H9 (cell line): ENCODE measurements at regions not wholly inside any gene's neighbourhood (a gene's known extent, or its start where the extent isn't known, plus 50 kb on each side); places are given as distances from the start of the nearest gene placed in this dataset.

ENCODE experiments used
- DNase-seq: peaks from one replicate; pipeline ENCODE4 v3.0.0-alpha.2; 2017
- H2AFZ ChIP-seq: one replicate; pipeline ENCODE4 v1.6.1; 2013; ENCODE audit warnings: mild to moderate bottlenecking, low read length, control low read depth, moderate library complexity
- H2AK5ac ChIP-seq: 2 replicates; pipeline ENCODE4 v1.6.1; 2013; ENCODE audit warnings: low read length, control low read depth, mixed read lengths; ENCODE audit not compliant: insufficient read length
- H2BK120ac ChIP-seq: one replicate; pipeline ENCODE4 v1.6.1; 2013; ENCODE audit warnings: low read depth, mild to moderate bottlenecking, low read length, control low read depth, inconsistent platforms; ENCODE audit not compliant: poor library complexity, severe bottlenecking
- H2BK12ac ChIP-seq: 2 replicates; pipeline ENCODE4 v1.6.1; 2013; ENCODE audit warnings: low read length, control low read depth, mixed read lengths, low read depth; ENCODE audit not compliant: insufficient read length
- H2BK15ac ChIP-seq: 2 replicates; pipeline ENCODE4 v1.6.1; 2013; ENCODE audit warnings: low read depth, low read length, control low read depth
- H2BK20ac ChIP-seq: one replicate; pipeline ENCODE4 v1.6.1; 2013; ENCODE audit warnings: low read depth, mild to moderate bottlenecking, low read length, control low read depth, inconsistent platforms; ENCODE audit not compliant: poor library complexity, severe bottlenecking
- H2BK5ac ChIP-seq: 2 replicates; pipeline ENCODE4 v1.6.1; 2013; ENCODE audit warnings: low read length, control low read depth, mixed read lengths; ENCODE audit not compliant: insufficient read length
- H3K14ac ChIP-seq: 2 replicates; pipeline ENCODE4 v1.6.1; 2013; ENCODE audit warnings: low read length, control low read depth; ENCODE audit not compliant: insufficient read depth
- H3K18ac ChIP-seq: 2 replicates; pipeline ENCODE4 v1.6.1; 2013; ENCODE audit warnings: low read depth, mild to moderate bottlenecking, mixed read lengths, low read length, control low read depth; ENCODE audit not compliant: insufficient read length
- H3K23ac ChIP-seq: 2 replicates; pipeline ENCODE4 v1.6.1; 2013; ENCODE audit warnings: low read length, control low read depth, mixed read lengths, low read depth; ENCODE audit not compliant: insufficient read length
- H3K23me2 ChIP-seq: 2 replicates; pipeline ENCODE4 v1.6.1; 2013; ENCODE audit warnings: low read depth, mild to moderate bottlenecking, mixed read lengths, low read length, control low read depth; ENCODE audit not compliant: insufficient read length, poor library complexity, severe bottlenecking
- H3K27ac ChIP-seq: 2 replicates; pipeline ENCODE4 v1.5.1; 2013; ENCODE audit warnings: low read length, control low read depth, mixed read lengths, low read depth; ENCODE audit not compliant: insufficient read length
- H3K27me3 ChIP-seq: 2 replicates; pipeline ENCODE4 v1.6.1; 2013; ENCODE audit warnings: low read length, control low read depth, inconsistent platforms; ENCODE audit not compliant: insufficient read depth
- H3K4ac ChIP-seq: 2 replicates; pipeline ENCODE4 v1.6.1; 2013; ENCODE audit warnings: low read depth, mild to moderate bottlenecking, control low read depth, inconsistent platforms, low read length, moderate library complexity
- H3K4me1 ChIP-seq: 2 replicates; pipeline ENCODE4 v1.6.1; 2013; ENCODE audit warnings: low read length, control low read depth, inconsistent platforms; ENCODE audit not compliant: insufficient read depth
- H3K4me2 ChIP-seq: 2 replicates; pipeline ENCODE4 v1.6.1; 2013; ENCODE audit warnings: low read length, control low read depth, mixed read lengths; ENCODE audit not compliant: insufficient read length, insufficient read depth
- H3K56ac ChIP-seq: 2 replicates; pipeline ENCODE4 v1.6.1; 2013; ENCODE audit warnings: low read depth, mild to moderate bottlenecking, mixed read lengths, low read length, control low read depth; ENCODE audit not compliant: insufficient read length
- H3K79me1 ChIP-seq: 2 replicates; pipeline ENCODE4 v1.6.1; 2013; ENCODE audit warnings: low read depth, mild to moderate bottlenecking, moderate library complexity, low read length, control low read depth, inconsistent platforms; ENCODE audit not compliant: insufficient read depth, poor library complexity, severe bottlenecking
- H3K79me2 ChIP-seq: 2 replicates; pipeline ENCODE4 v1.6.1; 2013; ENCODE audit warnings: low read length, control low read depth, inconsistent platforms; ENCODE audit not compliant: insufficient read depth
- H3K9ac ChIP-seq: 2 replicates; pipeline ENCODE4 v1.6.1; 2013; ENCODE audit warnings: low read length, control low read depth, mixed read lengths; ENCODE audit not compliant: insufficient read length; ENCODE audit errors: extremely low read depth
- H3K9me3 ChIP-seq: one replicate; pipeline ENCODE4 v1.6.1; 2013; ENCODE audit warnings: low read depth, low read length, inconsistent platforms; ENCODE audit not compliant: control insufficient read depth
- H3T11ph ChIP-seq: one replicate; pipeline ENCODE4 v1.6.1; 2013; ENCODE audit warnings: mild to moderate bottlenecking, low read length, control low read depth, inconsistent platforms
- H4K20me1 ChIP-seq: one replicate; pipeline ENCODE4 v1.6.1; 2013; ENCODE audit not compliant: control insufficient read depth, insufficient read length, insufficient read depth
- H4K5ac ChIP-seq: 2 replicates; pipeline ENCODE4 v1.6.1; 2013; ENCODE audit warnings: low read depth, mild to moderate bottlenecking, mixed read lengths, low read length, control low read depth; ENCODE audit not compliant: insufficient read length
- H4K8ac ChIP-seq: replicated peaks from 2 replicates; pipeline ENCODE4 v1.6.1; 2013; ENCODE audit warnings: low read length, control low read depth, mixed read lengths, low read depth; ENCODE audit not compliant: insufficient read length
- H4K91ac ChIP-seq: 2 replicates; pipeline ENCODE4 v1.6.1; 2013; ENCODE audit warnings: low read depth, mild to moderate bottlenecking, moderate library complexity, mixed read lengths, low read length, control low read depth; ENCODE audit not compliant: insufficient read length
- H3K27ac Mint-ChIP-seq, 3 experiments: 2 replicates in 2 of 3; 3 replicates in 1 of 3; pipeline ENCODE4 v1.8.0; 2020 to 2021; ENCODE audit warnings: mixed read lengths in 3 of 3, mild to moderate bottlenecking in 1 of 3, moderate library complexity in 1 of 3
- H3K27me3 Mint-ChIP-seq: 2 replicates; pipeline ENCODE4 v1.8.0; 2021; ENCODE audit warnings: low read depth, mild to moderate bottlenecking, moderate library complexity, mixed read lengths
- H3K36me3 Mint-ChIP-seq, 3 experiments: 2 replicates in 2 of 3; 3 replicates in 1 of 3; pipeline ENCODE4 v1.8.0; 2020 to 2021; ENCODE audit warnings: low read depth in 3 of 3, mixed read lengths in 3 of 3; ENCODE audit not compliant: insufficient read depth in 1 of 3
- H3K4me1 Mint-ChIP-seq, 2 experiments: 2 replicates each; pipeline ENCODE4 v1.8.0; 2020; ENCODE audit warnings: mixed read lengths in 2 of 2
- H3K4me3 Mint-ChIP-seq, 2 experiments: 2 replicates in 1 of 2; 3 replicates in 1 of 2; pipeline ENCODE4 v1.8.0; 2020 to 2021; ENCODE audit warnings: mild to moderate bottlenecking in 2 of 2, mixed read lengths in 2 of 2, moderate library complexity in 1 of 2
- H3K9me3 Mint-ChIP-seq, 2 experiments: 2 replicates in 1 of 2; 3 replicates in 1 of 2; pipeline ENCODE4 v1.8.0; 2020; ENCODE audit warnings: mild to moderate bottlenecking in 2 of 2, mixed read lengths in 2 of 2, moderate library complexity in 1 of 2
- WGBS: extraction: QIAGEN DNeasy Blood & Tissue Kit; methylation state at CpG from one replicate; pipeline ENCODE4 v1.1.7; 2013; ENCODE audit warnings: missing lambda C conversion rate, low lambda C conversion rate, mixed read lengths; ENCODE audit not compliant: insufficient read length; ENCODE audit errors: extremely low coverage; 5-methylcytosine and 5-hydroxymethylcytosine counted together
- TF ChIP-seq, protein P1 (sequence below): fragments of 200-600 bp; sonication (generic); conservative IDR thresholded peaks from 3 replicates; pipeline ENCODE4 v1.8.0; 2021; ENCODE audit warnings: antibody characterized with exemption, mild to moderate bottlenecking

- Histone ChIP-seq H2AFZ (no peak overlapping the region), H3K9ac (no peak overlapping the region), H3K14ac (no peak overlapping the region), H4K5ac (no peak overlapping the region), H4K8ac (no peak overlapping the region), H4K91ac (no peak overlapping the region), H3K4ac (no peak overlapping the region), H3K27me3 (no peaks in the 10 kb centered on the region), H4K20me1 (no peaks in the 10 kb centered on the region), H2BK12ac (no peak overlapping the region), H3K56ac (no peak overlapping the region), H3K79me2 (no peaks in the 10 kb centered on the region), H3K9me3 (no peaks in the 10 kb centered on the region), H3K79me1 (no peaks in the 10 kb centered on the region), H3K23me2 (no peaks in the 10 kb centered on the region), H2BK20ac (no peak overlapping the region), H3K4me1 (no peaks in the 10 kb centered on the region), H3K27ac (no peak overlapping the region), H3K18ac (no peak overlapping the region), H2BK120ac (no peak overlapping the region), H2BK5ac (no peak overlapping the region), H2AK5ac (no peak overlapping the region), H2BK15ac (no peak overlapping the region), H3T11ph (no peak overlapping the region), H3K4me2 (no peak overlapping the region), H3K23ac (no peak overlapping the region)
- H3K4me3 Mint-ChIP-seq = no peak overlapping the region
- TF ChIP-seq, protein P1, sequence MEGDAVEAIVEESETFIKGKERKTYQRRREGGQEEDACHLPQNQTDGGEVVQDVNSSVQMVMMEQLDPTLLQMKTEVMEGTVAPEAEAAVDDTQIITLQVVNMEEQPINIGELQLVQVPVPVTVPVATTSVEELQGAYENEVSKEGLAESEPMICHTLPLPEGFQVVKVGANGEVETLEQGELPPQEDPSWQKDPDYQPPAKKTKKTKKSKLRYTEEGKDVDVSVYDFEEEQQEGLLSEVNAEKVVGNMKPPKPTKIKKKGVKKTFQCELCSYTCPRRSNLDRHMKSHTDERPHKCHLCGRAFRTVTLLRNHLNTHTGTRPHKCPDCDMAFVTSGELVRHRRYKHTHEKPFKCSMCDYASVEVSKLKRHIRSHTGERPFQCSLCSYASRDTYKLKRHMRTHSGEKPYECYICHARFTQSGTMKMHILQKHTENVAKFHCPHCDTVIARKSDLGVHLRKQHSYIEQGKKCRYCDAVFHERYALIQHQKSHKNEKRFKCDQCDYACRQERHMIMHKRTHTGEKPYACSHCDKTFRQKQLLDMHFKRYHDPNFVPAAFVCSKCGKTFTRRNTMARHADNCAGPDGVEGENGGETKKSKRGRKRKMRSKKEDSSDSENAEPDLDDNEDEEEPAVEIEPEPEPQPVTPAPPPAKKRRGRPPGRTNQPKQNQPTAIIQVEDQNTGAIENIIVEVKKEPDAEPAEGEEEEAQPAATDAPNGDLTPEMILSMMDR = no peak
- H3K27ac Mint-ChIP-seq = no peak overlapping the region
- H3K9me3 Mint-ChIP-seq = peaks cover 0 to 3% of the 10 kb centered on the region in 2 experiments; a peak in 1 of 5 replicates
- H3K27me3 Mint-ChIP-seq = peaks cover 2% of the 10 kb centered on the region
- no peaks in the 10 kb centered on the region for H3K36me3 Mint-ChIP-seq
- WGBS = no CpG with 5 or more reads among the region's 1 CpG
- no peak for DNase-seq
- H3K4me1 Mint-ChIP-seq = peaks cover 0 to 5% of the 10 kb centered on the region in 2 experiments; a peak in 1 of 4 replicates
These were observed 118.5 kb upstream of the PTPN3 start for GRCh38 chr9:109616571-109617120.
